ENCODE measurements at regions not wholly inside any gene's neighbourhood (a gene's known extent, or its start where the extent isn't known, plus 50 kb on each side); places are given as distances from the start of the nearest gene placed in this dataset.

DNA sequence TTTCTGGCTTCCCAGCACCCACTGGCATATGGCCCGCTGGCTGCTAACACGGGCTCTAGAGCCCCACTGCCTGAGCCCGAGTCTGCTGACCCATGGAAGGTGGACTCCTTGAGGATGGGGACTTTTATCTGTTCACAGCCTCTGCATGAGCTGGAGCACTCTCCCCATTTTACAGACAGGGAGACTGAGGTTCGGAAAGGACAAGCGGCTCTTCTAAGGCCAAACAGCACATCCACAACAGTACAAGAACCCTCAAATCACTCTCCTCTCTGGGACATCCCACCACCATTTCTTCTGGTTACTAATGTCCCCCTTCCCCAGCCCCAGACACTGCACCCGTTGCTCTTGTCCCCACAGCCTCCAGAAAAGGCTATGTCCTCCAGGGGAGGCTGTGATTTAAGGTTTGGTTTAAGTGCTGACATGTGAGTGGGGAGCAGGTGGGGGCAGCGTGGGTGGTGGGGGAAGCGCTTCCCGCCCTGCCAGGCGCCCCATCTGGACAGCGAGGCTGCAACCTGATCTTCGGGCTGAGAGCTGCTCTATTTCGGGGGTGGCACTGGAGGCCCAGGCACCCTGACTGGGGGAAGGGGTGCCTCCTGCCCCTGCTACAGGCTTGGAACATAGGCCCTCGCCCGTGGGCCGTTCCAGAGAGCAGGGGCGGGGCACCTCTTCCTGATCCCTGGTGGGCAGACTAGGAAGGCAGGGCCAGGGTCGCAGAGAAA is 104.8 kb upstream of the WNT4 start:
- Histone ChIP-seq H3K9me3 (ENCODE audit: control insufficient read depth, low read length) (no peaks in the 10 kb centered on the region), H3K27ac (ENCODE audit: low read length) (no peak overlapping the region), H3K4me3 (ENCODE audit: low read length) (no peak overlapping the region), H3K4me1 (ENCODE audit: control insufficient read depth, insufficient read depth, low read length) (no peaks in the 10 kb centered on the region), H3K27me3 (ENCODE audit: control insufficient read depth, insufficient read depth) (no peaks in the 10 kb centered on the region)
- 69% methylated on average over 18 of the region's 18 CpGs for WGBS
- ATAC-seq: no peak
- intact Hi-C loops (cut with DNase I): no loop called here
- no peak for DNase-seq

GRCh38 chr1:22248746-22249145 is 105.8 kb upstream of the WNT4 start:
- no peaks in the 10 kb centered on the region for H3K4me1 ChIP-seq (ENCODE audit: control insufficient read depth, insufficient read depth, low read length)
- no peaks in the 10 kb centered on the region for H3K27me3 ChIP-seq (ENCODE audit: control insufficient read depth, insufficient read depth)
- DNase-seq: no peak
- no peak overlapping the region for H3K4me3 ChIP-seq (ENCODE audit: low read length)
- H3K9me3 ChIP-seq (ENCODE audit: control insufficient read depth, low read length): no peaks in the 10 kb centered on the region
- WGBS: 65% methylated on average over 8 of the region's 8 CpGs
- intact Hi-C loops (cut with DNase I): no loop called here
- H3K27ac ChIP-seq (ENCODE audit: low read length): no peak overlapping the region
- no peak for ATAC-seq

DNA sequence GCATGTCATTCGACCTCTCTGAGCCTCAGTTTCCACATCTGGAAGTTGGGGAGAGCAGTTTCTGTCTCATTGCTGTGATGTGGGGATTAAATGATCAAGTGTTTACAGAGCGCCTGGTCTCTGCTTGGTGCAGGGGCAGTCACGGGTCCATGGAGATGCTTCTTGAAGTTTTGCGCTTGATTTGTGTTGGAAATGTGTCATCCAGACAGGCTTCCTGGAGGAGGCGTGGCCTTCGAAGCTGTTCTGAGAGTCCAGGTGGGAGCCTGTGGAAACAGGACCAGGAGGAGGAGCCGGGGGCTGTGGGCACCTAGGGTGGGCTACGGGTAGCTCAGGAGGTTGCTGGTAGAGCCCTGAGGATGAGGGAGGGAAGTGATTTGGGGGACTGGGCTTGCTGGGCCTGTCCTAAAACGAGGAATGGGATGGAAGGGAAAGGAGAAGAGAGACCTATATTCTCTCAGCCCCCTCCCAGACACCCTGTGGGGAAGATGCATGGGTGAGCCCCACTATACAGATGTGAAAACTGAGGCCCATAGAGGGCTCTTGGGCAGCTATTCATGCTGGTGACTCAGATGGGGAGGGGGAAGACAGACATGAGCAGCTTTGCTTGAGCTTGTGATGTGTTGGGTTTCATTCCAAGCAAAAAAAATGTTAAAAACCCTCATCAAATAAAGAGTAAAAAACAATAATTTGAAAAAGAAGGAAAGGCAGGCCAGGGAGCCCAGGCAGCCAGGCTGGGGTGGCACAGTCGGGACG is 107.2 kb upstream of the WNT4 start:
- Histone ChIP-seq H3K27ac (ENCODE audit: low read length) (no peak overlapping the region), H3K4me3 (ENCODE audit: low read length) (no peak overlapping the region), H3K27me3 (ENCODE audit: control insufficient read depth, insufficient read depth) (no peaks in the 10 kb centered on the region), H3K9me3 (ENCODE audit: control insufficient read depth, low read length) (no peaks in the 10 kb centered on the region), H3K4me1 (ENCODE audit: control insufficient read depth, insufficient read depth, low read length) (no peaks in the 10 kb centered on the region)
- no peak for ATAC-seq
- WGBS: 77% methylated on average over 11 of the region's 11 CpGs
- DNase-seq: no peak
- intact Hi-C loops (cut with DNase I): no loop called here

GRCh38 chr1:22250724-22251123 is 107.8 kb upstream of the WNT4 start:
- Histone ChIP-seq H3K27me3 (ENCODE audit: control insufficient read depth, insufficient read depth) (no peaks in the 10 kb centered on the region), H3K4me1 (ENCODE audit: control insufficient read depth, insufficient read depth, low read length) (no peaks in the 10 kb centered on the region), H3K27ac (ENCODE audit: low read length) (no peak overlapping the region), H3K4me3 (ENCODE audit: low read length) (no peak overlapping the region), H3K9me3 (ENCODE audit: control insufficient read depth, low read length) (no peaks in the 10 kb centered on the region)
- DNase-seq (no peak), ATAC-seq (no peak)
- intact Hi-C loops (cut with DNase I): no loop called here
- 34% methylated on average over 11 of the region's 11 CpGs for WGBS

- no peaks in the 10 kb centered on the region for H3K9me3 ChIP-seq (ENCODE audit: control insufficient read depth, low read length)
- DNase-seq (no peak), ATAC-seq (no peak)
- no peaks in the 10 kb centered on the region for H3K4me1 ChIP-seq (ENCODE audit: control insufficient read depth, insufficient read depth, low read length)
- intact Hi-C loops (cut with DNase I): no loop called here
- H3K27me3 ChIP-seq (ENCODE audit: control insufficient read depth, insufficient read depth): no peaks in the 10 kb centered on the region
- no peak overlapping the region for H3K27ac ChIP-seq (ENCODE audit: low read length)
- 53% methylated on average over 17 of the region's 17 CpGs for WGBS
- H3K4me3 ChIP-seq (ENCODE audit: low read length): no peak overlapping the region
Observed at GRCh38 chr1:22252251-22252650, 109.4 kb upstream of the WNT4 start.

GRCh38 chr1:22253012-22253790 is 110.3 kb upstream of the WNT4 start:
- no peaks in the 10 kb centered on the region for H3K27me3 ChIP-seq (ENCODE audit: control insufficient read depth, insufficient read depth)
- H3K9me3 ChIP-seq (ENCODE audit: control insufficient read depth, low read length): no peaks in the 10 kb centered on the region
- ATAC-seq (no peak), DNase-seq (no peak)
- H3K27ac ChIP-seq (ENCODE audit: low read length): no peak overlapping the region
- intact Hi-C loops (cut with DNase I): no loop called here
- WGBS: 52% methylated on average over 16 of the region's 16 CpGs
- no peaks in the 10 kb centered on the region for H3K4me1 ChIP-seq (ENCODE audit: control insufficient read depth, insufficient read depth, low read length)
- H3K4me3 ChIP-seq (ENCODE audit: low read length): no peak overlapping the region

DNA sequence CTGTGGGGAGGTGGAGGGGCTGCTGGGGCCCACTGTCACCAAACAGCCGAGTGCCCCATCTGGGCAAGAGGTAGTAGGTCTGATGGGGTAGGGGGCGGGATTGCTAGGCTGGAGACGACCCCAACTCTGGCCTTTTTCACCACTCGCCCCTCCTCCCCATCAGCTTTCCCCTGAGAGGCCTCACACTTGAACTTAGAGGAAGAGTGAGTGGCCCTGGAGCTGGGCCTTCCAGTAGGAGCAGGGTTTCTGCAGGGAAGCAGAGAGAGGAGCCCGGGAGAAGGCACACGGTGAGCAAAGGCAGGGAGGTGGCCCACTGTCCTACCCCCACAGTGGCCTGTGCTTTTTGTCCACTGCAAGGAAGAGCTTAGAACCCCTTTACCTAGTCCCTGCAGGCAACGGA is 111.9 kb upstream of the WNT4 start:
- intact Hi-C loops (cut with DNase I): no loop called here
- Histone ChIP-seq H3K9me3 (ENCODE audit: control insufficient read depth, low read length) (no peaks in the 10 kb centered on the region), H3K4me3 (ENCODE audit: low read length) (no peak overlapping the region), H3K27ac (ENCODE audit: low read length) (no peak overlapping the region), H3K4me1 (ENCODE audit: control insufficient read depth, insufficient read depth, low read length) (no peaks in the 10 kb centered on the region), H3K27me3 (ENCODE audit: control insufficient read depth, insufficient read depth) (no peaks in the 10 kb centered on the region)
- no peak for DNase-seq
- WGBS: 66% methylated on average over 7 of the region's 7 CpGs
- no peak for ATAC-seq

GRCh38 chr1:22255341-22256212 is 112.7 kb upstream of the WNT4 start:
- intact Hi-C loops (cut with DNase I): no loop called here
- Histone ChIP-seq H3K27me3 (ENCODE audit: control insufficient read depth, insufficient read depth) (no peaks in the 10 kb centered on the region), H3K9me3 (ENCODE audit: control insufficient read depth, low read length) (no peaks in the 10 kb centered on the region), H3K27ac (ENCODE audit: low read length) (no peak overlapping the region), H3K4me1 (ENCODE audit: control insufficient read depth, insufficient read depth, low read length) (no peaks in the 10 kb centered on the region), H3K4me3 (ENCODE audit: low read length) (no peak overlapping the region)
- no peak for DNase-seq
- WGBS: 76% methylated on average over 11 of the region's 11 CpGs
- no peak for ATAC-seq

DNA sequence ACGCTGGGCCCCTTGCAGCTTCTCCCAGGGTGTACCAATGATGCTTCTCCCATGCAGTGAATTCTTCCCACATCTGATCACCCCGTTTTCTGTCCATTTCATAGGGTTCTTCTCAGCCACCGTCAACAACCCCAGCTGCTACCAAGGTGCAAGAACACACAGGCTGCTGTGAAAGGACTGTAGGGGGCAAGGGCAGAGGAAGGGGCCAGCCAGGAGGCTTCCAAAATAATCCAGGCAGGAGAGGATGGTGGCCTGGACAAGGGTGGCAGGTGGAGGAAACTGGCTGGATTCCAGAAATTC is 113.3 kb upstream of the WNT4 start:
- Histone ChIP-seq H3K4me1 (ENCODE audit: control insufficient read depth, insufficient read depth, low read length) (no peaks in the 10 kb centered on the region), H3K4me3 (ENCODE audit: low read length) (no peak overlapping the region), H3K9me3 (ENCODE audit: control insufficient read depth, low read length) (no peaks in the 10 kb centered on the region), H3K27me3 (ENCODE audit: control insufficient read depth, insufficient read depth) (no peaks in the 10 kb centered on the region), H3K27ac (ENCODE audit: low read length) (no peak overlapping the region)
- DNase-seq (no peak), ATAC-seq (no peak)
- intact Hi-C loops (cut with DNase I): no loop called here
- WGBS: 76% methylated on average over 3 of the region's 3 CpGs

DNA sequence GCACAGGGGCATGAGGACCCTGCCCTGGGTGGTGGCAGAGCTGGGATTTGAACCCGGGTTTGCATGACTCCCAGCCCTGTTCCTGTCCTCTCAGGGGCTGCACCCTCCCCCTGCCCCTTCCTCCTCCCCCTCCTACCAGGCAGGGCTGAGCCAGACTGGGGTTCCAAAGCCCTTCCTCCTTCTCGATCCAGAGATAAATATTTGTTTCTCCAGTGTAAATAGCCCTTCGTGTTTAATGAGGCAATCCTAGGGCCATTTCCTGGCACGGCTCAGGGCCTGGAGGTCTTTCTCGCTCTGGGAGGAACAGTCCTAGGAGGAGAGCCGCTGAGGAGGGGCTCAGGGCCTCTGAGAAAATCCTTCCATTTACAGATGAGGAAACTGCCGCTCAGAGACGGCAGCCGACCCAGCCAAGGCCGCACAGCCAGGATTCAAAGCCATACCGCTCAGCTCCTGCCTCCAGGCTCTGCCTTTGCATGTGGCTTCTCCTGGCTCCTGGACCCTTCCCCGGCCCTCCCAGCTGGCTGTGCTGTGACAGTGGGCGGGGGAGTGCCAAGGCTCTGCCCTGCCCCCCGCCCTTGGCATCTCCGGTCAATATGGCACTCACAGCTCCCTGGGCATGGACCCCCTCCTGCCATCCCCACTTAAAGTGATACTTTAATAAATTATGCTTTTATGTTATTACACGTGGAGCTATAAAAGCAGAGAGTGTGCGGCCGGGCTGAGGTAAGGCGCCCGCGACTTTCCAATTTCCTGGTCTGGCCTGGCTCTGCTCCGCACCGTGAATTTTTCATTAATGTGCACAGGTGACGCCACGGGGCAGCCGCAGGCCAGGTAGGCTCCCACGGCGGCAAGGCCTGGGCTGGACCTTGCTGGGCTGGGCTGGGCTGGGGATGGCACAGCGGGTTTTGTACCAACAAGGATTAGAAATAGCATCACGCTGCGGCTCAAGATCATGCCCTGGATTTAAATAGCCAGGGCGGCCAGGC is 114.7 kb upstream of the WNT4 start:
- ATAC-seq (no peak), DNase-seq (no peak)
- intact Hi-C loops (cut with DNase I): no loop called here
- Histone ChIP-seq H3K27ac (ENCODE audit: low read length) (no peak overlapping the region), H3K9me3 (ENCODE audit: control insufficient read depth, low read length) (no peaks in the 10 kb centered on the region), H3K4me3 (ENCODE audit: low read length) (no peak overlapping the region), H3K4me1 (ENCODE audit: control insufficient read depth, insufficient read depth, low read length) (no peaks in the 10 kb centered on the region), H3K27me3 (ENCODE audit: control insufficient read depth, insufficient read depth) (no peaks in the 10 kb centered on the region)
- WGBS: 80% methylated on average over 32 of the region's 32 CpGs
